GM18868 (cell line): ENCODE measurements at regions not wholly inside any gene's neighbourhood (a gene's known extent, or its start where the extent isn't known, plus 50 kb on each side); places are given as distances from the start of the nearest gene placed in this dataset.

ENCODE experiments used
- ATAC-seq: cut with Tn5 transposase; IDR thresholded peaks from one replicate; pipeline ENCODE4 v1.9.1; 2021; ENCODE audit warnings: mild to moderate bottlenecking, moderate library complexity; ENCODE audit not compliant: unreplicated experiment

DNA sequence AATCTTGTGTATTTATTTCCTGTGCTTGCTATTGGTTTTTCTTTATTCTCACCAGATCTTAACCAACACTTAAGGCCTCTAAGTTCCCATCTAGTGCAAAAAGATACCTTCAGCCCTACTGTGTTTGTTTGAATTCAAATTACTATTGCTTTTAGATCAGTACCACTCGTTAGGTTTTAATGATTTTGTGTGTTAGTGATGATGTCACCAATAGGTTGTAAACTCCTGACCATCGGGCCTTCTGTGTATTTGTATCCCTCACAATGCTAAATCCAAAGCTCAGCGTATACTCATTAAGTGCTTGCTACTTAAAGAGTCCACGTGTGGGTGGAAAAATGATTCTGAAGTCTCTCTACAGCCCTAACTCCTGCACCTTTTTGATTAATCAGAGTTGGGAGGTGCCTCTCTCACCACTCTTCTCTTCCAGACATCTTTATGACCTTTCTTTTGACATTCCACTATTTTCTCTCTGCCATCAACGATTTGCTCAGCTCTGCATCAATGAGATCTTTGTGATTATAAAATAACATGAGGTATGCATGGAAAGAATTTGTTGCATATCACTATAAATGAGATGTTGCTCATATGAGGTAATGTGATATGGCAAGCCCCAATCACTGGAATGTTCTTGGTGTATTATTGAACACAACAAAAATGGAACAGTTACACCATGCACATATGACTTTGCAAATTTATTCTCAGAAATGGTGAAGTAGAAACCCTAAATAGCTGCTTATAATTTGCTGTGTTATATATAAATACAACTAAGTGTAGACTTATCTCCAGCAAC lies 55.1 kb upstream of the LAMA2 start:
- ATAC-seq = no peak

DNA sequence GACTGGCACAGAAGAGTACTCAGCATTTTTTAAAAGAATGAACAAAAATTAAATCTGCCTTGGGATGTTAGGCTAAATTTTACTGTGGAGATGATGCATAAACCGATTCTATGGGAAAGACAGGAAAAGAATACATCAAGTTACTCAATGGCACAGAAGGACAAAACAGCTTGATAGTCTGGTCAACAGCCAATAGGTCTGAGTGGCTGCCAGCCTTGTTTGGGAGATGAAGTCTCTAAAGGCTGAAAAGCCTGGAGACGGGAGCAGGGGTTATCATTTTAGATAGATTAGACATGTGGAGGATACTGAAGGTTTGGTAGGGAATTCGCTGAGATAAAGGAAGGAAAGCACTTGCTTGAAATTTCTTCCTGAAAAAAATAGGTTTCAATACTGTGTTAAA lies 56.3 kb upstream of the LAMA2 start:
- ATAC-seq = no peak

DNA sequence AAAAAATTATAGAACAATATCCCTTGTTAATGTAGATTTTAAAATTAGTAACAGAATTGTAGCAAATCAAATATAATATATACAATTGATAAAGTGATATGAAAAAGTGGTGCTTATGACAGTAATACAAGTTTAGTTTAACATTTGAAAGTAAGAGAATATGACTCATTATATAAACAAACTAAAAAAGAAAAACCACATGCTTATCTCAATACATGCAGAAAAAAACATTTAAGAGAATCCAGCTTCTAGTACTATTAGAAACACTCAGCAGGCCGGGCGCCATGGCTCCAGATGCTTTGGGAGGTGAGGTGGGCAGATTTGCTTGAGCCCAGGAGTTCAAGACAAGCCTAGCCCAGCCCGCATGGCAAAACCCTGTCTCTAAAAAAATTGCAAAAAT lies 60.7 kb upstream of the LAMA2 start:
- ATAC-seq = no peak

DNA sequence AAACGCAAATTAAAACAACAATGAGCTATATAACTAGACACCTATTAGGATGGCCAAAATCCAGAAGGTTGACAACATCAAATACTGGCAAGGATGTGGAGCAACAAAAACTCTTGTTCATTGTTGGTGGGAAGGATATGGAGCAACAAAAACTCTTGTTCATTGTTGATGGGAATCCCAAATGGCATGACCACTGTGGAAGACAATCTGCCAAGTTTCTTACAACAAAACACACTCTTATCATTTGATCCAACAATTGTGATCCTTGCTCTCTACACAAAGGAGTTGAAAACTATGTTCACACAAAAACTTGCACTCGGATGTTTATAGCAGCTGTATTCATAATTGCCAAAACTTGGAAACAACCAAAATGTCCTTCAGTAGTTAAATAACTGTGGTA lies 61.8 kb upstream of the LAMA2 start:
- ATAC-seq = no peak

DNA sequence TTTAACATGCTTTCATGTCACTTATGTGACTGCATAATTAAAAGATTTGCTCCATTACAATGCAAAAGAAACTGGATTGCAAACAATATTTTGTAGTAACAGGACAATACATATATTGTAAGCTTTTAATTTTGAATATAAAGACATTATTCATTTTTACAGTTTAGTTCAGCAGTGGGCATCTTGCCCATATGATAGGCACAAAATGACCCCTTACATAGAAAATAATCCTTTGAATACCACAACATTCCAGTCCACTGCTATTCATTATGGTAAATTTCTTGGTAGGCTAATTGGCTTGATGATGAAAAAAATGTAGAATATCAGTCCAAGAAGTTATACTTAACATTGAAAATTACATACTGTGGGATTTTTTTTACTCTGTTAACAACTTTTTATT lies 74.1 kb upstream of the LAMA2 start:
- no peak for ATAC-seq

DNA sequence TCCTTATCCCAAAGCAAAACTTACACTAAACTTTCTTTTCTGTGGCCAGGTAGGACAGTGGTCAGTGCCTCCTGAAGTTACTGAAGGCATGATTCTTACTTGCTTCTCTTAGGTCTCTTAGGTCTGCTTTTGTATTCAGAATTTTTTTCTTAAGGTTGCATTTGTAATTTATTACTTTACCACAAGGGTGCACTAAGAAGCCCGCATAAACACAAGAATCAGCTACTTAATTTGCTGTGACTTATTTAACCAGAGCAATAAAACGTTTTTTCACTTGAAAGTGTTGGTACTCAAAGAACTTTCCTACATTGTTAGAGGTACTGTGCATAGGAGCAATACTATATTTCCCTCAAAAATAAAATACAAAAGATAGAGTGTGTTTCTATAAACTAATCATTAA lies 75.4 kb upstream of the LAMA2 start:
- ATAC-seq = no peak

DNA sequence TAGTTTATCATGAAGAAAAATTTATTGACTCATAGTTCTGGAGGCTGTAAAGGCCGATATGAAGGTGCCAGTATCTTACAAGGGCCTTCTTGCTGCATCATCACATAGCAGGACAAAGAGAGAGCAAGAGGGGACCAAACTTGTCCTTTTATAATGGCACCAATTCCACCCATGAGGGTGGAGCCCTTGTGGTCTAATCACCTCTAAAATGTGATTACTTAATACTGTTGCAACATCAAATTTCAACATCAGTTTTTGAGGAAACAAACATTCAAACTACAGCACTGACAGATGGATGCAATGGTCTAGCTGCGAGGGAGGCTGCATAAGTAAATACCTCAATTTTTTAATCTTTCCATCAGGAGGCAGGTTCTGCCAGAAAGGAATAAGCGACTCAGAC lies 76.7 kb upstream of the LAMA2 start:
- ATAC-seq = no peak

DNA sequence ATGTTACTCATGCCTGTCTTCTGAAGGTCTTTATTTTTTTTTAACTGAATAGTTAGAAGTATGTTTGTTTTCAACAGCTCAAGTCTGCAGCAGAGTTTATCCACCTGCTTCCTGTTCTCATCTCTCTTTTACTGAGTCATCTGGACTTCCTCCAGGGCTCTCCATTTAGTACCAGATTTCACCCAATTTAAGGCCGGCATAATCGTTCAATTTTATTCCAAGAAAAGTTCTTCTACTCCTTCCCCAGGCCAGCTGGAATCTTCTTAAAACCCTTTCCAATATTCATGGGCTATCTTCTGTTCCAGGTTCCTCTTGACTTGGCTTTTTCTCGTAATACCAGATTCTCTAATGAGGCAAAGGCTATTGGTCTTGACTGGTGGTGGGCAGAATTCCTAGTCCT lies 79.0 kb upstream of the LAMA2 start:
- ATAC-seq = no peak

DNA sequence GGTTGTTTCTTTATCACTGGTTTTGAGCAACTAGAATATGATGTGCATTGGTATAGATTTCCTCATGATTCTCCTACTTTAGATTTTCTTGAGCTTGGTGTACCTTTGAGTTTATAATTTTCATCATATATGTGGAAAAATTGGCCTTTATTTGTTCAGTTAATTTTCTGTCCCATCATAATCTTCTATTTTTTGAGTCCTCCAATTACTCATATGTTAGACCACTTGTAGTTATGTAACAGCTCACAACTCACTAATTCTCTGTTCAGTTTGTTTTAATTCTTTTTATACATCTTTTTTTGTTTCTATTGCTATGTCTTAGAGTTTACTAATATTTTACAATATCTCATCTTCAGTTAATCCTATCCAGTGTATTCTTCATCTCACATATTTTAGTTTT lies 81.3 kb upstream of the LAMA2 start:
- ATAC-seq = no peak

DNA sequence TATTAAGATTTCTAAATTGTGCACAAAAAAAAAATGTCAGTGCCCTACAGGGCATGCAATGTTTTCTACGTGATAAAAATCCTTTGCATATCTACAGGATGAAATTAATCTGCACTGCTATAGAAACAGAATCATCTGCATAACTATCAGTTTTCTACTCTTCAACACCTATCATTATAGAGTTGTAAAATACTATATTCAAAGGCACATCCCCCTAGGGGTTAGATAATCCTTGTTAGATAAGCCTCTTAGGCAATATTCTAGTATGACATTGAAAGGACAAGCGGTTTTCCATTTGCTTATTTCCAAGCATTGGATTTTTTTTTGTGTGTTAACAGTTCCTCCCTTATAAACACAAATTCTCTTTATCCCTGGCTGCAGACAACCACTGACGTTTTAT lies 98.7 kb upstream of the LAMA2 start:
- ATAC-seq = no peak

DNA sequence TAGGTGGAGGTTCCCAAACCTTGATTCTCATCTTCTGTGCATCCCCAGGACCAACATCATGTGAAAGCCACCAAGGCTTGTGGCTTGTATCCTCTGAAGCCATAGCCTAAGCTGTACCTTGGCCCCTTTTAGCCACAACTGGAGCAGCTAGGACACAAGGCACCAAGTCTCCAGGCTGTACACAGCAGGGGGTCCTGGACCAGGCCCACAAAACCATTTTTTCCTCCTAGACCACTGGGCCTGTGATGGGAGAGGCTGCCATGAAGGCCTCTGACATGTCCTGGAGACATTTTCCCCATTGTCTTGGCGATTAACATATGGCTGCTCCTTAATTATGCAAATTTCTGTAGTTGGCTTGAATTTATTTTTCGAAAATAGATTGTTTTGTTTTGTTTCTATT lies 114.8 kb upstream of the LAMA2 start:
- ATAC-seq = no peak

DNA sequence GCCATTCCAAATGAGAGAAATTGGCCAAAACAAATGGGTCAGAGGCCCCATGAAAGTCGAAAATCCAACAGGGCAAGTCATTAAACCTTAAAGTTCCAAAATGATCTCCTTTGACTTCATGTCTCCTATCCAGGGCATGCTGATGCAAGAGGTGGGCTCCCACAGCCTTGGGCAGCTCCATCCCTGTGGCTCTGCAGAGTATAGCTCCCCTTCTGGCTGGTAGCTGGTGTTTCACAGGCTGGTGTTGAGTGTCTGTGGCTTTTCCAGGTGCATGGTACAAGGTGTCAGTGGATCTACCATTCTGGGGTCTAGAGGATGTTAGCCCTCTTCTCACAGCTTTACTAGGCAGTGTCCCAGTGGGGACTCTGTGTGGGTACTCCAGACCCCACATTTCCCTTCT lies 115.2 kb upstream of the LAMA2 start:
- ATAC-seq = no peak

DNA sequence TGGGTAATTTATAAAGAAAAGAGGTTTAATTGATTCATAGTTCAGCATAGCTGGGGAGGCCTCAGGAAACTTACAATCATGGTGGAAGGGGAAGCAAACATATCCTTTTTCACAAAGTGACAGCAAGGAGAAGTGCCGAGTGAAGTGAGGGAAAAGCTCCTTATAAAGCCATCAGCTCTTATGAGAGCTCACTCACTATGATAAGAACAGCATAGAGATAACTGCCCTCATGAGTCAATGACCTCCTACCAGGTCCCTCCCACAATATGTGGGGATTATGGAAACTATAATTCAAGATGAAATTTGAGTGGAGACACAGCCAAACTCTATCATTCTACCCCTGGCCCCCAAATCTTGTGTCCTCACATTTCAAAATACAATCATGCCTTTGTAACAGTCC lies 115.8 kb upstream of the LAMA2 start:
- ATAC-seq = no peak

DNA sequence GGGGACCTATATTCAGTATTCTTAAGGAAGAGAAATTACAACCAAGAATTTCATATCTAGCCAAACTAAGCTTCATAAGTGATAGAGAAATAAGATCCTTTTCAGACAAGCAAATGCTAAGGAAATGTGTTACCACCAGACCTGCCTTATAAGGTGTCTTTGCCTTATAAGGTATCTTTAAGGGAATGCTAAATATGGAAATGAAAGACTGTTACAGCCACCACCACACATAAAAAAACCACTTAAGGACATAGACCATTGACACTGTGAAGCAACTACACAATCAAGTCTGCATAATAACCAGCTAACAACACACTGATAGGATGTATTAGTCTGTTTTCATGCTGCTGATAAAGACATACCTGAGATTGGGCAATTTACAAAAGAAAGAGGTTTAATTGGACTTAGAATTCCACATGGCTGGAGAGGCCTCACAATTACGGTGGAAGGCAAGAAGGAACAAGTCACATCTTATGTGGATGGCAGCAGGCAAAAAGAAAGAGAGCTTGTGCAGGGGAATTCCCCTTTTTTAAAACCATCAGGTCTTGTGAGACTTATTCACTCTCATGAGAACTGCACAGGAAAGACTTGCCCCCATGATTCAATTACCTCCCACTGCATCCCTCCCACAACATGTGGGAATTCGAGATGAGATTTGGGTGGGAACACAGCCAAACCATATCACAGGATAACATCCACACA lies 119.2 kb upstream of the LAMA2 start:
- peak; percentile 56 for ATAC-seq

DNA sequence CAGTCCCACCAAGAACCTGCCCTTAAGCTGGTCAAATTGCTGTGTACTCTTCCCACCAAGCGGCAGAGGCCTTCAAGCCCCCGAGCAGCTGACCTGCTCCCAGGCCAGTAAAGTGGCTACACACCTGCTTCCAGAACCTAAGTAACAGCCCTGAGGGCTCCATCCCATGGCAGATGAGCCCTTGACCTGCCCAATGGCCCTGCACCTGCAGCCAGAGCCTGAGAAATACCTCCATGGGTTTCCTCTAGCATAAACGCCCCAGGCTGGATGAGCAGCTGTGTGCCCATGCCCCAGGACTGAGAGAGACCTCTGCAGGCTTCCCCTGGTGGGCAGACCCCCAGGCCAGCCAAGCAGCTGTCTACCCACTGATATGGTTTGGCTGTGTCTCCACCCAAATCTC lies 123.0 kb upstream of the LAMA2 start:
- no peak for ATAC-seq

DNA sequence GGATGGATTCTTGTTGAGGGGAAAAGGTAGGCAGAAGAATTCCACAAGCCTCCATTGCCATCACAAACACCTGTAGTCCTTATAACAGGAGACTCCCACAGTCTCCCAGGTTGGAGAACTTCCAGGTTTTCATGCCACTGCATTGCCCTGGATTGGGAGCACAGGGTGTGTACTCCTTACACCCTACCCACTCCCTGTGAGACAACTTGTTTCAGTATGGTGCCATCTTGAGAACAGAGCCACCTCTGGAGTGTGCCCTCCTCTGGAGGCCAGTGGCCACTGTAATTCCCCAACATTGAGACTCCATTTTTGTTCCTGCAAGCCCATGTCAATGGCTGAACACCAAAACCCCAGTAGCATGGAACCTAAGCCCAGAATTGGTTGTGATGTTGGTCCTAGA lies 123.5 kb upstream of the LAMA2 start:
- no peak for ATAC-seq

DNA sequence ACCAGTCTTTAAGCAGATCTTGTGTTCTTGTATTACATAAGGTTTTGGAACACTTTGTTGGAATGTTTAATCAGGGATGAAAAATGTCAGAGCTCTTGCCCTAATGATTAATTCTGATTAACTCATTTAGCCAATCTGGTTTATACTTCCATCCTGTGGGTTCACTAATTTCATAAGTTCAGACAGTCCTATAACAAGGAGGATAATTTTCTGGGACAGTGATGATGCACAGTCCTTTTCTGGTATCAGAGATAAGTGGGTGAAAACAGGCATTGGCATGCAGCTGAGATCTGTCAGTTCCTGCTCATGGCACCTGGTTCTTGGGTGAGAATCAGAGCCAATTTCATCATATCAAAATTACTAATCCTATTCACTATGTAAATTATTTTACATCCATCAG lies 125.0 kb upstream of the LAMA2 start:
- no peak for ATAC-seq

DNA sequence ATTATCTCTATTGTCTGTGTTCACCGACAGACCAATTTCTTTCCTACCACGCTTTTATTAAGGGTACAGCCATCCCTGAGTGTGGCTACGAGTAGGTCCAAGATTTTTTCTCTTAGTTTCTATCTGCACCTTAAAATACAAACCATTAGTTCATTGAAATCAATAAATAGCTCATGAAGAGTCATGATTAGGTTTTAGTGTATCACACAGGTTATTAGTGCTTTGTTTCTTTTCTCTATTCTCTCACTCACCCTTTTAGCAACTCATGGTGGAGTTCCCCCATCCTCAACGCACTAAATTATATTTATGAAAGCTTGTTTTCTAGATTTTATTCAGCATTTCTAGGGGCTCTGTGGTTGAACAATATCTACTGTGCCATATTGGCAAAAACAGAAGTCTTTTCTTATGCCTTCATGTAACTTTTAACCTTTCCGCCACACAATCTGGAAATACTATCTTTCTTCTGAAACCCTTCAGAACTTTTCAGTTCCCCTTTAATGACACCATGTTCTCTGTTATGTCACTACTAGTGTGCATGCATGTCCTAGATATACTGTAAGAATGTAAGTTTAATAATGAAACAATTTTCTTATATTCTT lies 128.2 kb upstream of the LAMA2 start:
- peak; percentile 95 for ATAC-seq

DNA sequence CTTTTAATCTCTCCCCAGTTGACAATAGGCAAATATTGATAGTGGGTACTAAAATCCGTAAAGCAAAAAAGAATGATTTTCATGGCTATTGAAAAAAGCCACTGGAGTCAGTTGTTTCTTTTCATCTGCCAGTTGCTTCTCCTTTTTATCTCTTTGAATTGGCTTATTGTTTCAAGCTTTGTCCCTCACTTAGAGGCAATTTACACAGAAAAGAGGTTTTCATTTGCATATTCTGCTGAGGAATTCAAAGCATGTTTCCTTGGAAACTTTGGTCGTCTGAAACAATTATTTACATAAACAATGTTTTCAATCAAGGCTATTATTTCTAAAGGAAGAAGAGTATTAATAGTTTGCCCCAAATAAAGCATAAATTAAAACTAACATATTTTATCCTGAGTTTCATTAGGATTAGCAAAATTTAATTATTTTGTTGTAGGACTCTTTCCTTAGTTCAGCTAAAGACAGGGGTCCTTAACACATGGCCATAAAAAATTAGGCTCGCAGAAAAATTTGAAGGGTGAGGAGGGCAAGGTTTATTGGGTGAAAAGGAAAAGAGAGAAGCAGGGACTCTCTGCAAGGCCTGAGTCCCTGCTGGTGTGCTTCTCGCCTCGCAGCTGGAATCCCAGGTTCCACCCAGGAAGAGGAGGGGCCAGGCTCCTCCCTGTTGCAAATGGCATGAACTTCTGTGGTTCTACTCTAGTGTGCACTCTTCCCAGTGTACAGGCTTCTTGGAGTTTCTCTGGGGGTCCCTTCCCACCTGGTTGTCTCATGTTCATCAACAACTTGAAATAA lies 138.8 kb upstream of the LAMA2 start:
- ATAC-seq = no peak

DNA sequence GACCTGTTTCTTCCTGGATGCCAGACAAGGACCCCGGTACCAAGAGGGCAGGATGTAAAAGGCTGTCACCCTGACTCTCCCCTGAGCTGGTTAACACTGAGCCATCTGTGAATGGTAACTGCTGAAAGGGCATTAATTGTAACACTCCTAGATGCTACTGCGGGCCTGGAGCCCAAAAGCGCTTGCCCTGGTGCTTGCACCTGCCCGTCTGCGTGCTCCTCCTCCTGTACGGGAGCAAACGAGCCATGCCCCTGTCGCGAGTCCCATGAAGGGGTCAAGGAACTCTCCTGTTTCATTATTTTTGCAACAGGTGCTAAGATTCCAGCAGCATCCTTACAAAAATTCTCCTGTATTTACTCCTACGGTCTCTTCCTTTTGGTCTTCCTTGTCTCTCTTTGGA lies 140.0 kb upstream of the LAMA2 start:
- ATAC-seq = no peak

DNA sequence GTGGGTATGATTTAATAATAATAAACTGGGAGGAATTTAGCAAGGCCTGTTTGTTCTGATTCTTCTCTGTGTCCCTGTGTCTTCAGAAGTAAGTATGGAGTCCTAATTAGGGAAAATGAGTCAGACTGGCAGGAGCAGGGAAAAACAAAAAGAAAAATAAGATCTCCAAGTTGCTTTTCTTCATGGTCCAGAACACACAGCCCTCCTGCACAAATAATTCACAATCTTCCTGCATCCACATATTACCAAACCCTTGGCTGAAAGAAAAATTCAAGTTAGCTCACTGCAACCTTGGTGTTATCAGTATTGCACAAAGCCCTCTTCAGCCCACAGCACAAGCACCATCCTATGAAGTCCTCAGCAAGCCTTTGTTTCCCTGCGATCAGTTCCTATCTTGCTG lies 142.0 kb upstream of the LAMA2 start:
- no peak for ATAC-seq

DNA sequence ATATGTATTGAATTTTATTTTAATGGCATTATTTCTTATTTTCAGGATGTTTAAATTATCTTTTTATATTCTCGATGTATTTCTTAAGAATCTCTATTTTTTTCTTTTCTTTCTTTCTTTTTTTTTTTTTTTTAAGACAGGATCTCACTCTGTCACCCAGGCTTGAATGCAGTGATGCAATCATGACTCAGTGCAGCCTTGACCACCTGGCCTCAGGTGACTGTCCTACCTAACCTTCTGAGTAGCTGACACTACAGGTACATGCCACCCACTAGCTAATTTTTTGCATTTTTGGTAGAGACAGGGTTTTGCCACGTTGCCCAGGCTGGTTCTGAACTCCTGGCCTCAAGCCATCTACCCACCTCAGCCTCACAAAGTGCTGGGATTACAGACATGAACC lies 143.8 kb upstream of the LAMA2 start:
- no peak for ATAC-seq
